Glomerular endothelial cell (primary cell): ENCODE measurements at regions not wholly inside any gene's neighbourhood (a gene's known extent, or its start where the extent isn't known, plus 50 kb on each side); places are given as distances from the start of the nearest gene placed in this dataset.
"Not testable (repeated sequence)": the region's sequence is repeated elsewhere in the genome, so short reads cannot be mapped to it uniquely, and the experiment has no call there.

Experiments used
- DNase-seq: peaks from one replicate; pipeline ENCODE4 v3.0.0-alpha.2; 2011; ENCODE audit warnings: low read depth, low spot score; ENCODE audit errors: extremely low read depth

DNA sequence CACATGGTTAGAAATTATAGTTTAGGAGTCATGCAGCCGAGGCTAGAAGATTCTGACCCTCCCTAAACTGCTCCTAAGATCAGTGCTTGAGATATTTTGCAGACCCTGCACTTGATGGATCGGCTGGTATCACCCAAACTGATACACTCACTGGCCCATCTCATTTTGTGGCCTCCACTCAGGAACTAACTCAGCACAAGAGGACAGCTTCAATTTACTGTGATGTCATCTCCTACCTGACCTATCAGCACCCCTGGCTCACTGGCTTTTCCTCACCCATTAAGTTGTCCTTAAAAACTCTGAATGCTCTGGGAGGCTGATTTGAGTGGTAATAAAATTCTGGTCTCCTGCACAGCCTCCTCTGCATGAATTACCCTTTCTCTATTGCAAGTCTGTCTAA, 450.9 kb downstream of the PCDH10 start:
- DNase-seq = no peak

- DNase-seq = no peak
Observed at GRCh38 chr4:133598779-133599178, 449.7 kb downstream of the PCDH10 start.

DNA sequence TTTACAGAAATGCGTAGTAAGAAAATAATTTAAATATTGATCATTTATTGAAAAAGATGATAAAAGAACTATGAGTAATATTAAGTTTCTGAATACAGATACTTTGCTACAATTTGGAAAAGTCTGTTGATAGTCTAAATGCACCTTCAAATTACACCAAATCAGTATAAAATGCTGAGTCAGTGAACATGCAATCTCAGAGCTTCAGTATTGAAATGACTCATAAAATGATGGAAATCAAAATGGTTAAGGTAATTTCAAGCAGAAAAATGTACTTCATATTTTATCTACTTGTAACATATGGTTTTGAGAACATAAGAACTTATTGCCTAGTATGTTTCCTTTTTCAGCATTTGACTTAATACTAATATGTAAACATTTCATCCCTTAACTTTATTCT, 448.2 kb downstream of the PCDH10 start:
- no peak for DNase-seq

DNA sequence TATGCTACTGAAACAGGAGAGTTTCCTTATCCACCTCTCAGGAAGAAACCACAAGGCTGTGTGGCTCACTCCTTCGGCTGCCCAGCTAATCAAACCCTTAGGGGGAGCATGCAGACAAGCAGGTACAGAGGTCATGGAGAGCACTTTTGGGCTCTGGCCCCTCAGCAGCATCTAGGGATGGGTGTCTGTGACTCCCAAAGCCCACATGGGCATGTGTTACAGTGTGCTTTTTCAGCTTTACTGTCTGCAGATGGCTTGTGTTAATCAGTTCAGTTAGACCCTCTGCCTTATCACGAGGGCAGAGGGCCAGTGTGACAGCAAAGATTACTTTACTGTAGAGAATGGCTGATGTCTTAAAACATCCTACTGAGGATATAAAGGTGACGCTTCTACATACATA, 447.4 kb downstream of the PCDH10 start:
- no peak for DNase-seq

GRCh38 chr4:133594390-133595207, 445.5 kb downstream of the PCDH10 start:
- DNase-seq = no peak

DNA sequence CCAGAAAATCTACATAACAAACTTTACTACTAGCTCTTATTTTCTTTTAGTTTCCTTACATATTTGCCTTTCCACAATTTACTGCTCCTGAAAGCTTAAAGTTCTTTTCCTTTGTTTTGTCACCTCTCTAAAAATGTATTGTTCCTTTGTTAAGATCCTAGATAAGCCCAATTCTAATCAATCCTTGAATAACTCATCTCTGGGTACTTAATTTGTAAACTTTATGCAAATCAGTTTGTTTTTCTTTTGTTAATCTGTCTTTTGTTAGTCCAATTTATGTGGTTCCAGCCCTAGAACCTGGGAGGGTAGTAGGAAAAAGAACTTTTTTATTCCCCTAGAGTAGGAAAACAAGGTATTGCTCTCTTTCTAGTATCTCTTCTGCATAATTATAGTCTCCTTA, 444.7 kb downstream of the PCDH10 start:
- no peak for DNase-seq

DNA sequence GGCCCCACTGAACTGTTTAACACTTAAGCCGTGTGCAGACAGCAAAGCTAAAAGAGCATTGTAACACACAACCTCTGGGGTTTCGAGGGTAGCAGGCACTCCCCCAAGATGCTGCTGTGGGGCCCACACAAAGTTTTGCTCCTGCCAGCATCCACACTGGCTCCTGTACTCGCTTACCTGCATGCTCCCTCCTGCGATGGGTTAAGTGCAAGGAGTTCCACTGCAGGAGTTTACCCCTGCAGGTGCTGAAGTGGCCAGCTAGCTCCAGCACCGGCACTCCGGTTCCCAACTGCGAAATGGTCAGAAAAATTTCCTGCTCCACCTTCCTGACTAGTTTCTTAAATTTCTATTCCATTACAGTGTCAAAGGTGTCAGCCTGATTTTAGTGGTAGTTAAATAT, 443.5 kb downstream of the PCDH10 start:
- no peak for DNase-seq

DNA sequence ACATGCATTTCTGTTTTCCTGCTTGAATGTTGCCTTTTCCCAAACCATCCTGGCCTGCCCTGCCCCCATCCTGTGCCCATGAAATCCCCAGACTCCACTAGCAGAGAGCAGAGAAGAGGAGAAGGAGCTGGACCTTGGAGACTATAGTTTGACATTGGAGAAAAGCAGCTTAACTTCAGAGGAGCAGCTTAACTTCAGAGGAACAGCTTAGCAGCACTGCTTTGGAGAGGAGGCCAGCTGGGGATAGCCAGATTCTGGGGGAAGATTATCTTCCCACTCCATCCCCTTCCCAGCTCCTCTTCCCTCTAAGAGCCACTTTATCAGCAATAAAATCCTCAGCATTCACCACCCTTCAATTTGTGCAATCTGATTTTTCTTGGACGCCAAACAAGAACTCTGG, 443.0 kb downstream of the PCDH10 start:
- no peak for DNase-seq

- DNase-seq = no peak
Observed at GRCh38 chr4:133588306-133588705, 439.2 kb downstream of the PCDH10 start.

DNA sequence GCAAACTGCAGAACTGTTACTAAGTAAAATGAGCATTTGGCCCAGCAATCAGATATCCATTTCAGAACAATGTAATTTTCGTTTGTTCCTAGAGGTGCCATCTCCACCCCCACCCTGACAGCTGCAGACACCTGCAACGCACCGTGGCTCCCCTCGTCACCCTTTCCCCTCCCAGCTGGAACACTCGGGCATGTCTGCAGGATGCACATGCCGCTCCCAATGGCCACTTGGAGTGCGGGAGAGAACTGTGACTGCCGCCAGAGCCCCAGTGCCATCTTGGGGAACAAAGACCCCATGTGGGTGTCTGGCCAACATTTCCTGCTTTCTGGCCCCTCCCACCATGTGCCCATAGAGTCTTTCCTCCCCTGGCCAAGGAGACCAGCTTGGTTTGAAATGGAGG, 436.2 kb downstream of the PCDH10 start:
- no peak for DNase-seq

DNA sequence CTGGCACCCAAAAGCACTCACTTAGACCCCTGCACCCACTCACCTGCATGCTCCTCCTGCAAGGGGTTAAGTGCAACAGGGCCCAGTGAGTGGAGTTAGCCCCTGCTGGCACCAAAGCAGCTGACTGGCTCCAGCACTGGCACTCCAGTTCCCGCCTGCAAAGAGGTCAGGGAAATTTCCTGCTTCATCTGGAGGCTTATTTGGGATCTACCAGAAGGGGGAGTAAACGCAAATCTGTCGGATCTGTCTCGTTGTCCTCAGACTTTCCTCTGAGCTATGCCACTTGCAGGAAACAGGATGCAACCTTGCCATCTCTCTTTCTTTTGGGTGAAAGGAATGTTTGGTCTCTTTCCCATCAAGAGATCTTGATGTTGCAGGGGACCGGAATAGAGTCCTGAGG, 435.6 kb downstream of the PCDH10 start:
- DNase-seq = no peak

GRCh38 chr4:133581996-133582619, 433.0 kb downstream of the PCDH10 start:
- DNase-seq = no peak

DNA sequence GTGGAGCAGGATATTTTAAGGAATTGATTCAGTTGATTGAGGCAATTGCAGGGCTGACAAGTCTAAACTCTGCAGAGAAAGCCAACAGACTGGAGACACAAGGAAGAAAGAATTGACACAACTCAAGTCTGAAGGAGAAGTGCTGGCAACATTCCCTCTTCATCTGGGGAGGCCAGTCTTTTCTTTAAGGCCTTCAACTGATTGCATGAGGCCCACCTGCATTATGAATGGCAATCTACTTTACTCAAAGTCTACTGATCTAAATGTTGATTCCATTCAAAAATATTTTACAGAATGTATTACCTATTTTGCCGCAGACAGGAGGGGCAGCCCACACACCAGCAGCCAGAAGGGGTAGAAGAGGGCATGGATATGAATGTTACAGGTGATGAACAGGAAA, 425.2 kb downstream of the PCDH10 start:
- no peak for DNase-seq

DNA sequence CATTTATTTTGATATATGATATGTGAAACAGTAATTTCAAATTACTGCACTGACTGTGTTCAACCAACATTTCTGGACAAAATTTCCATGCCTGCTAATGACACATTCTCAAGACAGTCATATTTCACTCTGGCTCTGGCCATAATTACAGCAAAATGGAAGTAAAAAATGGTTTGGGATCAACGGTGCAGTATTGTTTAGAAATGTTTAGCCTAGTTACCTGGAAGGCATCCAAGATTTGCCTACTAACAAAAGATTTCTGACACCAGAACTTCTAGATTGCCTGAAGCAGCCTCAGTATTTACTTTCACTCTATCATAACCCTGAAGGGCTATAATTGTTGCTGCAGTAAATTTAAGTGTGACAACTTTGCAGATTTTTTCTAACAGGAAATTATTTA, 416.3 kb downstream of the PCDH10 start:
- DNase-seq = peak; percentile 87

DNA sequence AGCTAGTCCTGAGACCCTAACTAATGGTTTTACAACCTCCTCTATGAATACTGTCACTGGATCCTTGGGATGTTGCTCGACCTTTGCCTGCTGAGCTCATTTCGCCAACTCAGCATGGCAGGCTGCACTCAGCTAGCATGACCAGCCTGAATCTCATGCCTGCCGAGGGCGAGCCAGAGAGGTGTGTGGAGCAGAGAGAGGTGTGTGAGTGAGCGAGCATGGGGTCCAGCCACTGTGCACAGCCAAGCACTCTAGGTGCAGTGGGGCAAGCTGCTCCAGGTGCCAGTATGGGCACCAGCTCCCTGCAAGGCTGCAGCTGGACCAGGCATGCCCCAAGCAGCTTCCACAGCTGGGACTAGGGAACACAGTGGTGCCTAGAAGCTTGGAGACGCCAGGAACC, 410.9 kb downstream of the PCDH10 start:
- no peak for DNase-seq

DNA sequence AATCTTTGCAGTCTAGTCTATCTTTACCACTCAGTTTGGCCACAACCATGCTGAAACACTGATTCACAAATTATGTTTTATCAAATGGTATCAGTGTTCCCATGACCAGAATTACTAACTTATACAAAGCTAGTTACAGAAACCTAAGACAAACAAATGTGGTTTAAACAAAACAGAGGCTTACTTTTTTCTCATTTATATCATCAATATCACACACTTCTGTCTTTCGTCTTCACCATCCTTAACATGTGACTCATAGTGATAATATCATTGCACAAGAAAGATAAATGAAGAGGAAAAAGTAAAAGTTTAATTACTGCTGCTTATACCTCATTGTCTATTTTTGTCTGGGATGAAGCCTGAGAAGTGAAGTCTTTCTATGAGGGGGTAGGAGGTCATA, 406.6 kb downstream of the PCDH10 start:
- no peak for DNase-seq

DNA sequence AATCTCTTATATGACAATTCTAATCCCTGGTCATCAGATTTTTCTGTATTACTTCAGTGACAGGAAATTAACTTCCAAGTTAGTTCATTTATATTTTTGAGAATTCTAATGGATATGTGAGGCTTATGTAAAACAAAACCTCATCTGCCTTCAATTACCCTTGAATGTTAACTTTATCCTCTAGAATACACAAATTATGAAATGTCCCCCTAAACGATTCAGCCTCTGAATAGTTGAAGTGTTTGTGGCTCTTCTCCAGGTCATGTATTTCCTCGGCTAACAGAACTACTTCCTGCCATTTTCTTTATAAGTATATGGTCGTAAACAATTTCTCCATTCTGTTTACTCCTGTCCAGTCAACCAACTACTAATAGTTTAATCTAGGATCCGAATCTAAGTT, 401.3 kb downstream of the PCDH10 start:
- no peak for DNase-seq

DNA sequence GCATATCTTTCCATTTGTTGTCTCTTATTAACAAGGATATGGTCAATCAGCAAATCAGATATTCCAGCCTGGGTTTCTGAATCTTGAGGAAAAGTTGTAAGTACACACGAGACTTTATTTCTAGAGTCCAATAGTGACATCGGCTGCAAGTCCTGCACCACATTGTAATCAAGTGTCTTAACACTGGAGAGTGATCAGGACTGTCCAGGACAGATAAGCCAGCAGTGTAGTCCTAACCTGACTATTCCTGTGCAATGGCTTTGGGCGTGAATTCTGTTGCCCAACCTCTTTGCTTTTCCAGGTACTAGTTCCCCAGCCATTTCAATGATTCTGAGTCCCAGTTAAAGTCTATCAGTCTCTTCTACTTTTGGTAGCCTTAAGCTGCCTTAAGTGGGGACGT, 395.0 kb downstream of the PCDH10 start:
- DNase-seq = no peak

DNA sequence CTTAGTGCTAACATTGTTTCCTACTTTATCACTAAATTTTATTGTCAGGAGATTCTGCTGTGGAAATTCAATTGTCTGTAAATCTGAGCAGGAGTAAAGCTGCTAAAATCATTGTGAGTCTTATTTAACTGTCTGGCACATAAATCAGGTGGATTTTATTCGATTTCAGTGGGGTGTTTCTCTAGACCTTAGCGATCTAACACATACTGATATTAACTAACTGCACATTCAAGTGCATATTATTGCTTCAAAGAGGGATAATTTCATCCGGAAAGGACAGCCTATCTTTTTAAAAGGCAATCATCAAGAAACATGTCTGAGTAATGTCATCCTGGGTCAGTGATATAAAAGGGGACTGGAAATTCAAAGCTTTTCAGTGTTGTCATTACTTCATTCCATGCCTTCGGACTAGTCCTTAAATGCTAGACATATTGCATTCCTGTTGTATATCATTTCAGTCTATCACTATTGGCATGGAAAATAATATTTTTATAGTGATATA, 388.7 kb downstream of the PCDH10 start:
- no peak for DNase-seq

DNA sequence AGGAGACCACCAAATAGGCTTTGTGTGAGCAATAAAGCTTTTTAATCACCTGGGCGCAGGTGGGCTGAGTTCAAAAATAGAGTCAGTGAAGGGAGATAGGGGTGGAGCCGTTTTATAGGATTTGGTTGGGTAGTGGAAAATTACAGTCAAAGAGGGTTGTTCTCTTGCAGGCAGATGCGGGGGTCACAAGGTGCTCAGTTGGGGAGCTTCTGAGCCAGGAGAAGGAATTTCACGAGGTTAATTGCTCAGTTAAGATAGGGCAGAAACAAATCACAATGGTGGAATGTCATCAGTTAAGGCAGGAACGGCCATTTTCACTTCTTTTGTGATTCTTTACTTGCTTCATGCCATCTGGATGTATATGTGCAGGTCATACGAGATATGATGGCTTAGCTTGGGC, 385.1 kb downstream of the PCDH10 start:
- DNase-seq = not testable (repeated sequence)

DNA sequence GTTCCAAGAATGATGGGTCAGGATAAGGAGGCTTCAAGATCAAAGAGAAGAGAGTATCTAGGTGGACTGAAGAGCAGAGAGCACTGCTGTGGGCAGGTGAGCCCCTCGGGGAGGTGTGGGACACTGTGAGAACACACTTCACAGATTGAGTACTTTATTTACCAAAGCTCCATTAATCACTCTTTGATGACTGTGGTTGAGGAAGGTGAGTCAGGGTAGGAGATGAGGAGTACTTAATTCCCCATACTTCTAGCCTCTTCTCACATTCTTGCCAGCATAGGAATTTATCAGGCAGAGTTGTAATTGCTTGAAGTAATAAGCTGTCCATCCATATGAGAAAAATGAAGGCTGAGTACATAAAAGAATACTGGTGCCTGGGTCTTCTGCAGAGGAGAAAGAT, 375.3 kb downstream of the PCDH10 start:
- no peak for DNase-seq

GRCh38 chr4:133513901-133514300, 364.8 kb downstream of the PCDH10 start:
- no peak for DNase-seq
